Hippocampal formation (tissue), 2 donors: ENCODE measurements at regions not wholly inside any gene's neighbourhood (a gene's known extent, or its start where the extent isn't known, plus 50 kb on each side); places are given as distances from the start of the nearest gene placed in this dataset.
"Not testable (repeated sequence)": the region's sequence is repeated elsewhere in the genome, so short reads cannot be mapped to it uniquely, and the experiment has no call there.

Experiments
- DNase-seq, 2 donors: peaks; one replicate each; lab custom pipeline; 2025; lab: John Stamatoyannopoulos, UW

- no peak for DNase-seq
Observed at GRCh38 chr9:13816837-13817236, 497.1 kb downstream of the NFIB start.

GRCh38 chr9:13814647-13815400, 499.1 kb downstream of the NFIB start:
- DNase-seq: no peak

GRCh38 chr9:13811876-13812275, 502.1 kb downstream of the NFIB start:
- no peak for DNase-seq

- DNase-seq: no peak
Observed at GRCh38 chr9:13810510-13810909, 503.4 kb downstream of the NFIB start.

- no peak for DNase-seq
Observed at GRCh38 chr9:13809401-13809800, 504.5 kb downstream of the NFIB start.

GRCh38 chr9:13807118-13807517, 506.8 kb downstream of the NFIB start:
- no peak for DNase-seq

- DNase-seq: no peak
Observed at GRCh38 chr9:13806714-13807113, 507.2 kb downstream of the NFIB start.

- DNase-seq: no peak
Observed at GRCh38 chr9:13805546-13805945, 508.4 kb downstream of the NFIB start.

- DNase-seq: no peak
Observed at GRCh38 chr9:13804532-13804931, 509.4 kb downstream of the NFIB start.

- DNase-seq: no peak
Observed at GRCh38 chr9:13800776-13801175, 513.2 kb downstream of the NFIB start.

- not testable (repeated sequence) for DNase-seq
Observed at GRCh38 chr9:13797701-13798100, 516.2 kb downstream of the NFIB start.

GRCh38 chr9:13791816-13792215, 512.3 kb upstream of the MPDZ start:
- DNase-seq: no peak

- no peak for DNase-seq
Observed at GRCh38 chr9:13790055-13790454, 510.6 kb upstream of the MPDZ start.

- DNase-seq: no peak
Observed at GRCh38 chr9:13787234-13787833, 507.8 kb upstream of the MPDZ start.

- DNase-seq: no peak
Observed at GRCh38 chr9:13786711-13787110, 507.2 kb upstream of the MPDZ start.

- DNase-seq: no peak
Observed at GRCh38 chr9:13786131-13786530, 506.6 kb upstream of the MPDZ start.

- DNase-seq: no peak
Observed at GRCh38 chr9:13779106-13779505, 499.6 kb upstream of the MPDZ start.

GRCh38 chr9:13778631-13779030, 499.1 kb upstream of the MPDZ start:
- no peak for DNase-seq

GRCh38 chr9:13770956-13771355, 491.5 kb upstream of the MPDZ start:
- no peak for DNase-seq

GRCh38 chr9:13769641-13770040, 490.1 kb upstream of the MPDZ start:
- DNase-seq: no peak

GRCh38 chr9:13769006-13769405, 489.5 kb upstream of the MPDZ start:
- DNase-seq: peak in 1 of 2 donors; percentile 10

- DNase-seq: no peak
Observed at GRCh38 chr9:13762209-13762608, 482.7 kb upstream of the MPDZ start.

- DNase-seq: no peak
Observed at GRCh38 chr9:13759551-13759950, 480.1 kb upstream of the MPDZ start.

- DNase-seq: no peak
Observed at GRCh38 chr9:13758936-13759335, 479.4 kb upstream of the MPDZ start.
